Natural killer cell (primary cell): ENCODE measurements at regions not wholly inside any gene's neighbourhood (a gene's known extent, or its start where the extent isn't known, plus 50 kb on each side); places are given as distances from the start of the nearest gene placed in this dataset.

Experiments used
- ATAC-seq, 3 donors: fragments of 150-1000 bp in 2 of 3; fragments of 200-7000 bp in 1 of 3; cut with Tn5 transposase; 1 replicate in 1 of 3; 2 replicates in 2 of 3; pipeline ENCODE4 v1.10.0; 2021; ENCODE audit warnings: mild to moderate bottlenecking in 2 of 3, moderate library complexity in 2 of 3
- DNase-seq, 2 donors: peaks; one replicate each; pipeline versions ENCODE4 v3.0.0 to v3.0.0-alpha.2; 2013 to 2021; ENCODE audit warnings: mixed read lengths in 1 of 2
- H3K27ac ChIP-seq: one replicate; pipeline ENCODE4 v1.5.1; 2013; ENCODE audit warnings: mild to moderate bottlenecking, low read length
- H3K27me3 ChIP-seq: one replicate; pipeline ENCODE4 v1.6.1; 2013; ENCODE audit warnings: low read length; ENCODE audit not compliant: control insufficient read depth, insufficient read depth
- H3K36me3 ChIP-seq: one replicate; pipeline ENCODE4 v1.6.1; 2013; ENCODE audit warnings: low read length; ENCODE audit not compliant: control insufficient read depth, insufficient read depth
- H3K4me1 ChIP-seq: one replicate; pipeline ENCODE4 v1.6.1; 2013; ENCODE audit warnings: low read length; ENCODE audit not compliant: control insufficient read depth, insufficient read depth
- H3K4me3 ChIP-seq: one replicate; pipeline ENCODE4 v1.5.1; 2013; ENCODE audit warnings: low read length
- H3K9me3 ChIP-seq: one replicate; pipeline ENCODE4 v1.6.1; 2013; ENCODE audit warnings: low read length; ENCODE audit not compliant: control insufficient read depth, insufficient read depth
- H3K27ac Mint-ChIP-seq, 2 donors: one replicate each; pipeline ENCODE4 v1.8.0; 2022; ENCODE audit warnings: mild to moderate bottlenecking in 2 of 2, mixed read lengths in 2 of 2, moderate library complexity in 1 of 2
- H3K27me3 Mint-ChIP-seq, 2 donors: one replicate each; pipeline ENCODE4 v1.8.0; 2022; ENCODE audit warnings: low read depth in 2 of 2, mixed read lengths in 2 of 2
- H3K36me3 Mint-ChIP-seq: one replicate; pipeline ENCODE4 v1.8.0; 2022; ENCODE audit warnings: mixed read lengths
- H3K4me1 Mint-ChIP-seq, 2 donors: one replicate each; pipeline ENCODE4 v1.8.0; 2022; ENCODE audit warnings: mixed read lengths in 2 of 2
- H3K4me3 Mint-ChIP-seq: one replicate; pipeline ENCODE4 v1.8.0; 2022; ENCODE audit warnings: mild to moderate bottlenecking, moderate library complexity, mixed read lengths
- H3K9me3 Mint-ChIP-seq, 2 donors: one replicate each; pipeline ENCODE4 v1.8.0; 2022; ENCODE audit warnings: mixed read lengths in 2 of 2
- CTCF ChIP-seq: fragments of 200-600 bp; IDR thresholded peaks from one replicate; pipeline ENCODE4 v1.8.0; 2022; ENCODE audit warnings: antibody characterized with exemption
- WGBS: methylation state at CpG from one replicate; pipeline ENCODE4 v1.1.7; 2013; ENCODE audit warnings: missing lambda C conversion rate; ENCODE audit not compliant: insufficient coverage; 5-methylcytosine and 5-hydroxymethylcytosine counted together
- intact Hi-C: fragments of 100-400 bp; cut with micrococcal nuclease; formaldehyde crosslinking; loops from one replicate; pipeline ENCODE4 v1.14.2; 2022

- Histone ChIP-seq H3K9me3 (no peaks in the 10 kb centered on the region), H3K27ac (no peak overlapping the region), H3K36me3 (no peaks in the 10 kb centered on the region), H3K27me3 (no peaks in the 10 kb centered on the region), H3K4me3 (no peak overlapping the region), H3K4me1 (no peaks in the 10 kb centered on the region)
- Mint-ChIP-seq H3K27me3 (no peaks in the 10 kb centered on the region), H3K4me3 (no peak overlapping the region), H3K4me1 (no peaks in the 10 kb centered on the region), H3K36me3 (no peaks in the 10 kb centered on the region), H3K27ac (no peak overlapping the region), H3K9me3 (peaks cover 2 to 14% of the 10 kb centered on the region in 2 donors)
- DNase-seq (no peak), ATAC-seq (no peak)
- no peak for TF ChIP-seq CTCF
- 73% methylated on average over 1 of the region's 2 CpGs for WGBS
- intact Hi-C loops = no loop called here
Observed at GRCh38 chr7:86477343-86477935, 166.3 kb upstream of the GRM3 start.

GRCh38 chr7:86470763-86471162 lies 172.9 kb upstream of the GRM3 start:
- intact Hi-C loops = no loop called here
- no peaks in the 10 kb centered on the region for H3K27me3 ChIP-seq
- H3K9me3 Mint-ChIP-seq = peaks cover 0 to 3% of the 10 kb centered on the region in 2 donors
- no peaks in the 10 kb centered on the region for H3K4me1 Mint-ChIP-seq
- H3K4me1 ChIP-seq = no peaks in the 10 kb centered on the region
- ATAC-seq = no peak
- TF ChIP-seq CTCF = no peak
- H3K27ac ChIP-seq = no peak overlapping the region
- DNase-seq = no peak
- H3K36me3 Mint-ChIP-seq = no peaks in the 10 kb centered on the region
- WGBS = no CpG with 5 or more reads among the region's 1 CpG
- H3K27ac Mint-ChIP-seq = no peak overlapping the region
- no peaks in the 10 kb centered on the region for H3K36me3 ChIP-seq
- no peak overlapping the region for H3K4me3 ChIP-seq
- H3K4me3 Mint-ChIP-seq = no peak overlapping the region
- H3K9me3 ChIP-seq = no peaks in the 10 kb centered on the region
- H3K27me3 Mint-ChIP-seq = no peaks in the 10 kb centered on the region

- Histone ChIP-seq H3K27me3 (no peaks in the 10 kb centered on the region), H3K9me3 (no peaks in the 10 kb centered on the region), H3K4me1 (no peaks in the 10 kb centered on the region), H3K27ac (no peak overlapping the region), H3K36me3 (no peaks in the 10 kb centered on the region), H3K4me3 (no peak overlapping the region)
- Mint-ChIP-seq H3K9me3 (no peaks in the 10 kb centered on the region), H3K4me1 (no peaks in the 10 kb centered on the region), H3K4me3 (no peak overlapping the region), H3K36me3 (no peaks in the 10 kb centered on the region), H3K27ac (no peak overlapping the region), H3K27me3 (no peaks in the 10 kb centered on the region)
- peak in 1 of 2 donors; percentile 49 for DNase-seq
- peak; percentile 28 for TF ChIP-seq CTCF
- ATAC-seq = no peak
- intact Hi-C loops = no loop called here
- 46% methylated on average over 9 of the region's 9 CpGs for WGBS
Observed at GRCh38 chr7:86469680-86470295, 173.9 kb upstream of the GRM3 start.

GRCh38 chr7:86454753-86455152 lies 189.0 kb upstream of the GRM3 start:
- Histone ChIP-seq H3K36me3 (no peaks in the 10 kb centered on the region), H3K9me3 (no peaks in the 10 kb centered on the region), H3K4me1 (no peaks in the 10 kb centered on the region), H3K27ac (no peak overlapping the region), H3K4me3 (no peak overlapping the region), H3K27me3 (no peaks in the 10 kb centered on the region)
- intact Hi-C loops = no loop called here
- Mint-ChIP-seq H3K4me3 (no peak overlapping the region), H3K36me3 (no peaks in the 10 kb centered on the region), H3K9me3 (peaks cover 4 to 8% of the 10 kb centered on the region in 2 donors), H3K27ac (no peak overlapping the region), H3K4me1 (no peaks in the 10 kb centered on the region), H3K27me3 (no peaks in the 10 kb centered on the region)
- TF ChIP-seq CTCF = no peak
- ATAC-seq = no peak
- DNase-seq = no peak
- WGBS = no CpG with 5 or more reads among the region's 2 CpGs
